Mammary epithelial cell (primary cell): ENCODE measurements at regions not wholly inside any gene's neighbourhood (a gene's known extent, or its start where the extent isn't known, plus 50 kb on each side); places are given as distances from the start of the nearest gene placed in this dataset.
"Not testable (repeated sequence)": the region's sequence is repeated elsewhere in the genome, so short reads cannot be mapped to it uniquely, and the experiment has no call there.

Source experiments
- EZH2 ChIP-seq: IDR thresholded peaks from 2 replicates; pipeline ENCODE4 v1.6.1; 2012; ENCODE audit warnings: low read length, inconsistent platforms, borderline replicate concordance
- TF ChIP-seq, protein P1 (sequence below), 2 donors: IDR thresholded peaks in 1 of 2; conservative IDR thresholded peaks in 1 of 2; 2 replicates each; pipeline ENCODE4 v1.5.1; 2011 to 2012; ENCODE audit warnings: inconsistent platforms in 2 of 2, low read length in 2 of 2, mild to moderate bottlenecking in 2 of 2, control low read depth in 1 of 2, low read depth in 1 of 2; ENCODE audit not compliant: insufficient read depth in 1 of 2; ENCODE audit errors: extremely low read depth in 1 of 2

DNA sequence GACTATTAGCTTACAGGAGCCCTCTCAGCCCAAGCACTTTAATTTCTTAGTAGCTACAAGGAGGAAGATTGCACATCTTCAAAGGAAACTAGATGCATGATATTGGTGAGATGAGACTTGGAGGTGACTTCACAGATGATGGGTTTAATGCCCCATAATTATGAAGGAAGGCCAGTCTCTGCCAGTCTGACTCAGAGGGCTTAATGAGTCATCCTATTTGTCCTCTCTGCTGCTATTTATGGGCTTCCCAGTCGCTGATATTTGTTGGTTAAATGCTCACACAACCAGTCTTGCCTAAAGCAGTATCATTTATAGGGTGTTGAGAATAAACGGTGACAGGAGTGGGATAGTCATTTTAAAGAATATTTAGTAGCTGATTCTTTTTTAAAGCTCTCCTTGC lies 187.0 kb downstream of the TP53TG3F start:
- TF ChIP-seq, protein P1, sequence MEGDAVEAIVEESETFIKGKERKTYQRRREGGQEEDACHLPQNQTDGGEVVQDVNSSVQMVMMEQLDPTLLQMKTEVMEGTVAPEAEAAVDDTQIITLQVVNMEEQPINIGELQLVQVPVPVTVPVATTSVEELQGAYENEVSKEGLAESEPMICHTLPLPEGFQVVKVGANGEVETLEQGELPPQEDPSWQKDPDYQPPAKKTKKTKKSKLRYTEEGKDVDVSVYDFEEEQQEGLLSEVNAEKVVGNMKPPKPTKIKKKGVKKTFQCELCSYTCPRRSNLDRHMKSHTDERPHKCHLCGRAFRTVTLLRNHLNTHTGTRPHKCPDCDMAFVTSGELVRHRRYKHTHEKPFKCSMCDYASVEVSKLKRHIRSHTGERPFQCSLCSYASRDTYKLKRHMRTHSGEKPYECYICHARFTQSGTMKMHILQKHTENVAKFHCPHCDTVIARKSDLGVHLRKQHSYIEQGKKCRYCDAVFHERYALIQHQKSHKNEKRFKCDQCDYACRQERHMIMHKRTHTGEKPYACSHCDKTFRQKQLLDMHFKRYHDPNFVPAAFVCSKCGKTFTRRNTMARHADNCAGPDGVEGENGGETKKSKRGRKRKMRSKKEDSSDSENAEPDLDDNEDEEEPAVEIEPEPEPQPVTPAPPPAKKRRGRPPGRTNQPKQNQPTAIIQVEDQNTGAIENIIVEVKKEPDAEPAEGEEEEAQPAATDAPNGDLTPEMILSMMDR (conservative IDR thresholded peaks at IDR 0.05 in 1 of 2, IDR thresholded peaks at IDR 0.05 in 1 of 2; ENCODE audit: extremely low read depth in 1 of 2, insufficient read depth in 1 of 2, low read depth in 1 of 2, low read length in 2 of 2): not testable (repeated sequence)
- not testable (repeated sequence) for TF ChIP-seq EZH2
